ENCODE measurements at regions not wholly inside any gene's neighbourhood (a gene's known extent, or its start where the extent isn't known, plus 50 kb on each side); places are given as distances from the start of the nearest gene placed in this dataset.

DNA sequence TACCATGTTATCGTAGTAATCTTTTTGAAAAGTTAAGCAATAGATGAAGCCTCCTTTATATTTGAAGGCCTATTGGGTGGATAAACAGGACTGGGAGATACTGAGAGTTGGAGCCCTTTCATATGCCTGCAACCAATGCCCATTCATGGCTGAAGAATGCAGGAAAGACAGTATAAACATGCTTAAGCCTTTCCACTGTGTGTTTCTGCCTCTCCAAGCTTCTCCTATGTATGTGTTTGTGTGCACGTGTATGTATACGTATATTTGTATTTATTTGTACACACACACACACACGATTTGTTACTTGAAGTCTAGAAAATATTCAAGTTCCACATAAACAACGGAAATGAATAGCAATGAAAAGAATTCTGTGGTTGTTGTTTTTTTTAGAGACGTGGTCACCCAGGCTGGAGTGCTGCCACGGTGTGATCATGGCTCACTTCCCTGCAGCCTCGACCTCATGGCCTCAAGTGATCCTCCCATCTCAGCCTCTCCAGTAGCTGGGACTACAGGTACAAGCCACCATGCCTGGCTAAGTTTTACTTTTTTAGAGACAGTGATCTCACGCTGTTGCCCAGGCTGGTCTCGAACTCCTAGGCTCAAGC, 1453.5 kb downstream of the AACS start:
- H3K4me1 ChIP-seq, result peaks cover under 1% of the 10 kb centered on the region
- TF ChIP-seq, protein P1, sequence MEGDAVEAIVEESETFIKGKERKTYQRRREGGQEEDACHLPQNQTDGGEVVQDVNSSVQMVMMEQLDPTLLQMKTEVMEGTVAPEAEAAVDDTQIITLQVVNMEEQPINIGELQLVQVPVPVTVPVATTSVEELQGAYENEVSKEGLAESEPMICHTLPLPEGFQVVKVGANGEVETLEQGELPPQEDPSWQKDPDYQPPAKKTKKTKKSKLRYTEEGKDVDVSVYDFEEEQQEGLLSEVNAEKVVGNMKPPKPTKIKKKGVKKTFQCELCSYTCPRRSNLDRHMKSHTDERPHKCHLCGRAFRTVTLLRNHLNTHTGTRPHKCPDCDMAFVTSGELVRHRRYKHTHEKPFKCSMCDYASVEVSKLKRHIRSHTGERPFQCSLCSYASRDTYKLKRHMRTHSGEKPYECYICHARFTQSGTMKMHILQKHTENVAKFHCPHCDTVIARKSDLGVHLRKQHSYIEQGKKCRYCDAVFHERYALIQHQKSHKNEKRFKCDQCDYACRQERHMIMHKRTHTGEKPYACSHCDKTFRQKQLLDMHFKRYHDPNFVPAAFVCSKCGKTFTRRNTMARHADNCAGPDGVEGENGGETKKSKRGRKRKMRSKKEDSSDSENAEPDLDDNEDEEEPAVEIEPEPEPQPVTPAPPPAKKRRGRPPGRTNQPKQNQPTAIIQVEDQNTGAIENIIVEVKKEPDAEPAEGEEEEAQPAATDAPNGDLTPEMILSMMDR (IDR thresholded peaks at IDR 0.05), result no peak
- TF ChIP-seq EZH2 (IDR thresholded peaks at IDR 0.05), result no peak
- TF ChIP-seq EZH2phosphoT487 (IDR thresholded peaks at IDR 0.05), result no peak
- H3K27ac ChIP-seq, result no peak overlapping the region
- H3K36me3 ChIP-seq, result no peaks in the 10 kb centered on the region
- Mint-ChIP-seq H3K4me3 (no peak overlapping the region), H3K9me3 (no peaks in the 10 kb centered on the region), H3K36me3 (no peaks in the 10 kb centered on the region), H3K27ac (no peak overlapping the region), H3K27me3 (ENCODE audit: insufficient read depth, low read depth) (peaks cover 2% of the 10 kb centered on the region), H3K4me1 (peaks cover under 1% of the 10 kb centered on the region)
- H3K4me2 ChIP-seq, result no peak overlapping the region
- no peaks in the 10 kb centered on the region for H3K79me2 ChIP-seq (ENCODE audit: low read depth)
- no peaks in the 10 kb centered on the region for H3F3A ChIP-seq (ENCODE audit: low read depth)
- H3K9me3 ChIP-seq (ENCODE audit: low read depth), result no peaks in the 10 kb centered on the region
- no peaks in the 10 kb centered on the region for H4K20me1 ChIP-seq (ENCODE audit: low read depth)
- no peak for DNase-seq (ENCODE audit: low spot score)
- H3K27me3 ChIP-seq, result no peaks in the 10 kb centered on the region
- no peak overlapping the region for H3K9ac ChIP-seq
- H3K4me3 ChIP-seq, result no peak overlapping the region
- H2AFZ ChIP-seq (replicated peaks), result no peak overlapping the region

GRCh38 chr12:126519833-126520232, 1454.6 kb downstream of the AACS start:
- H3K27me3 ChIP-seq, result no peaks in the 10 kb centered on the region
- H3K9me3 ChIP-seq (ENCODE audit: low read depth), result no peaks in the 10 kb centered on the region
- H3K27ac Mint-ChIP-seq, result no peak overlapping the region
- DNase-seq (ENCODE audit: low spot score), result no peak
- peak overlapping the region; percentile 26 for H2AFZ ChIP-seq (replicated peaks)
- TF ChIP-seq EZH2phosphoT487 (IDR thresholded peaks at IDR 0.05) (no peak), EZH2 (IDR thresholded peaks at IDR 0.05) (no peak)
- TF ChIP-seq, protein P1 (IDR thresholded peaks at IDR 0.05), result no peak
- no peaks in the 10 kb centered on the region for H3K4me1 Mint-ChIP-seq
- H3K4me3 Mint-ChIP-seq, result no peak overlapping the region
- no peaks in the 10 kb centered on the region for H3K9me3 Mint-ChIP-seq
- H3K36me3 Mint-ChIP-seq, result no peaks in the 10 kb centered on the region
- H4K20me1 ChIP-seq (ENCODE audit: low read depth), result no peaks in the 10 kb centered on the region
- no peak overlapping the region for H3K9ac ChIP-seq
- no peak overlapping the region for H3K27ac ChIP-seq
- no peaks in the 10 kb centered on the region for H3F3A ChIP-seq (ENCODE audit: low read depth)
- no peaks in the 10 kb centered on the region for H3K4me1 ChIP-seq
- H3K79me2 ChIP-seq (ENCODE audit: low read depth), result no peaks in the 10 kb centered on the region
- H3K36me3 ChIP-seq, result no peaks in the 10 kb centered on the region
- H3K27me3 Mint-ChIP-seq (ENCODE audit: insufficient read depth, low read depth), result peaks cover 2% of the 10 kb centered on the region
- H3K4me2 ChIP-seq, result no peak overlapping the region
- no peak overlapping the region for H3K4me3 ChIP-seq

GRCh38 chr12:126523891-126524290, 1458.7 kb downstream of the AACS start:
- peaks cover 2% of the 10 kb centered on the region for H3K27me3 Mint-ChIP-seq (ENCODE audit: insufficient read depth, low read depth)
- no peaks in the 10 kb centered on the region for H3K36me3 Mint-ChIP-seq
- H3K27ac ChIP-seq, result no peak overlapping the region
- H3K27me3 ChIP-seq, result no peaks in the 10 kb centered on the region
- no peaks in the 10 kb centered on the region for H3K9me3 Mint-ChIP-seq
- no peaks in the 10 kb centered on the region for H3K36me3 ChIP-seq
- no peak overlapping the region for H3K4me2 ChIP-seq
- H4K20me1 ChIP-seq (ENCODE audit: low read depth), result no peaks in the 10 kb centered on the region
- no peaks in the 10 kb centered on the region for H3K9me3 ChIP-seq (ENCODE audit: low read depth)
- H3K4me1 Mint-ChIP-seq, result no peaks in the 10 kb centered on the region
- no peaks in the 10 kb centered on the region for H3F3A ChIP-seq (ENCODE audit: low read depth)
- TF ChIP-seq, protein P1 (IDR thresholded peaks at IDR 0.05), result no peak
- TF ChIP-seq EZH2 (IDR thresholded peaks at IDR 0.05) (no peak), EZH2phosphoT487 (IDR thresholded peaks at IDR 0.05) (no peak)
- H3K9ac ChIP-seq, result no peak overlapping the region
- H3K4me1 ChIP-seq, result no peaks in the 10 kb centered on the region
- H3K27ac Mint-ChIP-seq, result no peak overlapping the region
- H3K79me2 ChIP-seq (ENCODE audit: low read depth), result no peaks in the 10 kb centered on the region
- no peak overlapping the region for H2AFZ ChIP-seq (replicated peaks)
- no peak overlapping the region for H3K4me3 ChIP-seq
- H3K4me3 Mint-ChIP-seq, result no peak overlapping the region
- no peak for DNase-seq (ENCODE audit: low spot score)
